ENCODE measurements at regions not wholly inside any gene's neighbourhood (a gene's known extent, or its start where the extent isn't known, plus 50 kb on each side); places are given as distances from the start of the nearest gene placed in this dataset.

GRCh38 chr15:93943586-93943985, 287.8 kb upstream of the MCTP2 start:
- ATAC-seq (peak in 1 of 4 donors; percentile 19), DNase-seq (no peak), FAIRE-seq (no peak)
- Histone ChIP-seq H3K9me3 (no peaks in the 10 kb centered on the region), H3K27ac (no peak overlapping the region), H3K27me3 (no peaks in the 10 kb centered on the region), H3K4me3 (no peak overlapping the region), H3K4me1 (no peaks in the 10 kb centered on the region), H3K36me3 (no peaks in the 10 kb centered on the region)
- TF ChIP-seq, protein P1, sequence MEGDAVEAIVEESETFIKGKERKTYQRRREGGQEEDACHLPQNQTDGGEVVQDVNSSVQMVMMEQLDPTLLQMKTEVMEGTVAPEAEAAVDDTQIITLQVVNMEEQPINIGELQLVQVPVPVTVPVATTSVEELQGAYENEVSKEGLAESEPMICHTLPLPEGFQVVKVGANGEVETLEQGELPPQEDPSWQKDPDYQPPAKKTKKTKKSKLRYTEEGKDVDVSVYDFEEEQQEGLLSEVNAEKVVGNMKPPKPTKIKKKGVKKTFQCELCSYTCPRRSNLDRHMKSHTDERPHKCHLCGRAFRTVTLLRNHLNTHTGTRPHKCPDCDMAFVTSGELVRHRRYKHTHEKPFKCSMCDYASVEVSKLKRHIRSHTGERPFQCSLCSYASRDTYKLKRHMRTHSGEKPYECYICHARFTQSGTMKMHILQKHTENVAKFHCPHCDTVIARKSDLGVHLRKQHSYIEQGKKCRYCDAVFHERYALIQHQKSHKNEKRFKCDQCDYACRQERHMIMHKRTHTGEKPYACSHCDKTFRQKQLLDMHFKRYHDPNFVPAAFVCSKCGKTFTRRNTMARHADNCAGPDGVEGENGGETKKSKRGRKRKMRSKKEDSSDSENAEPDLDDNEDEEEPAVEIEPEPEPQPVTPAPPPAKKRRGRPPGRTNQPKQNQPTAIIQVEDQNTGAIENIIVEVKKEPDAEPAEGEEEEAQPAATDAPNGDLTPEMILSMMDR (IDR thresholded peaks at IDR 0.05): no peak
- intact Hi-C loops (cut with DNase I): no loop called here
- 17 to 24% methylated on average over 4 of the region's 4 CpGs for WGBS, 2 donors

GRCh38 chr15:93942269-93942694, 289.1 kb upstream of the MCTP2 start:
- ATAC-seq: no peak
- H3K36me3 ChIP-seq: no peaks in the 10 kb centered on the region
- no peak overlapping the region for H3K4me3 ChIP-seq
- no peak for DNase-seq
- TF ChIP-seq, protein P1 (IDR thresholded peaks at IDR 0.05): no peak
- H3K27ac ChIP-seq: no peak overlapping the region
- no peak for FAIRE-seq
- no peaks in the 10 kb centered on the region for H3K9me3 ChIP-seq
- intact Hi-C loops (cut with DNase I): no loop called here
- WGBS, 2 donors: 23 to 25% methylated on average over 2 of the region's 2 CpGs
- H3K4me1 ChIP-seq: no peaks in the 10 kb centered on the region
- no peaks in the 10 kb centered on the region for H3K27me3 ChIP-seq

DNA sequence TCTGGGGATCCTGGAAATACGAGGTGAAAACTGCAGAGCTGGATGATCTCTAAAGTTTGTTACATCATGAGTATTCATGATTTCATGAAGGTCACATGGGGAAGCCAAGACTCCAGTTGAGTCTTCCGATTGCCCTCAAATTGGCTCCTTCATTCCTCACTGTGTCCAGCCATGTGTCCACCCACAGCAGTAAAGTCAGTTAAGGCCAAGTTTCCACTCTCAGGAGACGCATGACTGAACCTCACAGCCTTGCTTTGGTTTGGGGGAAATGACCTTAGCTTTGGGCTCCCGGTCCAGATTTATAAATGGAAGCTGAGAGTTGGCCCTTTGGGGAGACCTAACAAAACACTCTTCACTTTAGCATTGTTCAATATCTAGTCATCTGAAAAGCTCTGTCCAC, 289.7 kb upstream of the MCTP2 start:
- H3K36me3 ChIP-seq: no peaks in the 10 kb centered on the region
- H3K27ac ChIP-seq: no peak overlapping the region
- no peaks in the 10 kb centered on the region for H3K27me3 ChIP-seq
- H3K4me3 ChIP-seq: no peak overlapping the region
- FAIRE-seq (no peak), ATAC-seq (no peak), DNase-seq (no peak)
- 86 to 90% methylated on average over 4 of the region's 4 CpGs for WGBS, 2 donors
- intact Hi-C loops (cut with DNase I): no loop called here
- H3K4me1 ChIP-seq: no peaks in the 10 kb centered on the region
- no peaks in the 10 kb centered on the region for H3K9me3 ChIP-seq
- TF ChIP-seq, protein P1 (IDR thresholded peaks at IDR 0.05): no peak

- TF ChIP-seq, protein P1 (IDR thresholded peaks at IDR 0.05): no peak
- DNase-seq: no peak
- intact Hi-C loops (cut with DNase I): no loop called here
- Histone ChIP-seq H3K4me1 (no peaks in the 10 kb centered on the region), H3K4me3 (no peak overlapping the region), H3K27me3 (no peaks in the 10 kb centered on the region), H3K27ac (no peak overlapping the region), H3K9me3 (no peaks in the 10 kb centered on the region), H3K36me3 (no peaks in the 10 kb centered on the region)
- WGBS, 2 donors: 70 to 72% methylated on average over 1 of the region's 1 CpG
- no peak for ATAC-seq
- no peak for FAIRE-seq
These were observed 291.1 kb upstream of the MCTP2 start for GRCh38 chr15:93940226-93940625.

- no peaks in the 10 kb centered on the region for H3K4me1 ChIP-seq
- peaks cover 0 to 3% (median 0%) of the 10 kb centered on the region in 4 donors for H3K27me3 ChIP-seq
- DNase-seq: no peak
- TF ChIP-seq, protein P1 (IDR thresholded peaks at IDR 0.05): no peak
- no peaks in the 10 kb centered on the region for H3K9me3 ChIP-seq
- no peak for FAIRE-seq
- no peak overlapping the region for H3K27ac ChIP-seq
- no peak for ATAC-seq
- intact Hi-C loops (cut with DNase I): no loop called here
- no peak overlapping the region for H3K4me3 ChIP-seq
- H3K36me3 ChIP-seq: no peaks in the 10 kb centered on the region
- WGBS, 2 donors: 52 to 61% methylated on average over 5 of the region's 5 CpGs
These were observed 299.1 kb upstream of the MCTP2 start for GRCh38 chr15:93932164-93932776.
